Fibroblast of lung (primary cell): ENCODE measurements at regions not wholly inside any gene's neighbourhood (a gene's known extent, or its start where the extent isn't known, plus 50 kb on each side); places are given as distances from the start of the nearest gene placed in this dataset.

ENCODE experiments used
- CTCF ChIP-seq, 2 donors: IDR thresholded peaks in 1 of 2; conservative IDR thresholded peaks in 1 of 2; 1 replicate in 1 of 2; 2 replicates in 1 of 2; pipeline ENCODE4 v1.5.1; 2011 to 2012; ENCODE audit warnings: low read length in 2 of 2, control low read depth in 1 of 2, inconsistent platforms in 1 of 2, low read depth in 1 of 2, mild to moderate bottlenecking in 1 of 2
- EZH2 ChIP-seq: IDR thresholded peaks from 2 replicates; pipeline ENCODE4 v1.5.1; 2012; ENCODE audit warnings: low read length, control low read depth, mild to moderate bottlenecking; ENCODE audit errors: missing control alignments

GRCh38 chr20:24896984-24897383 lies 52.1 kb upstream of the CST7 start:
- TF ChIP-seq EZH2 (no peak), CTCF (conservative IDR thresholded peaks at IDR 0.05 in 1 of 2, IDR thresholded peaks at IDR 0.05 in 1 of 2; ENCODE audit: low read depth in 1 of 2, low read length in 2 of 2) (no peak)
